GM21825 (cell line): ENCODE measurements at regions not wholly inside any gene's neighbourhood (a gene's known extent, or its start where the extent isn't known, plus 50 kb on each side); places are given as distances from the start of the nearest gene placed in this dataset.

ENCODE experiments used
- ATAC-seq: cut with Tn5 transposase; IDR thresholded peaks from one replicate; pipeline ENCODE4 v1.9.1; 2021; ENCODE audit warnings: mild to moderate bottlenecking, moderate library complexity; ENCODE audit not compliant: unreplicated experiment

- ATAC-seq, result no peak
Observed at GRCh38 chr12:14252697-14253096, 112.8 kb upstream of the ATF7IP start.

DNA sequence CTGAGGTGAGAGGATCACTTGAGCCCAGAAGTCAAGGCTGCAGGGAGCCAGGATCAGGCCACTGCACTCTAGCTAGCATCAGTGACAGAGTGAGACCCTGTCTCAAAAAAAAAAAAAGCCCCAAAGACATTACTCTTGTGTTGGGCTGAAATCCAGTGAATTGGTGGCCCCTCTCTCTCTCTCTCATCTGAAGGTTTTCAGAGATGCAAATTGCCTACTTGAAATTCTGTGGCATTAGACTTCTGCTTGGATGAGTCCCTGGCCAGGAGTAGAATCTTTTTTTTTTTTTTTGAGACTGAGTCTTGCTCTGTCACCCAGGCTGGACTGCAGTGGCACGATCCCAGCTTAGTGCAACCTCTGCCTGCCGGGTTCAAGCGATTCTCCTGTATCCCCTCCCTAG, 112.0 kb upstream of the ATF7IP start:
- ATAC-seq, result no peak

DNA sequence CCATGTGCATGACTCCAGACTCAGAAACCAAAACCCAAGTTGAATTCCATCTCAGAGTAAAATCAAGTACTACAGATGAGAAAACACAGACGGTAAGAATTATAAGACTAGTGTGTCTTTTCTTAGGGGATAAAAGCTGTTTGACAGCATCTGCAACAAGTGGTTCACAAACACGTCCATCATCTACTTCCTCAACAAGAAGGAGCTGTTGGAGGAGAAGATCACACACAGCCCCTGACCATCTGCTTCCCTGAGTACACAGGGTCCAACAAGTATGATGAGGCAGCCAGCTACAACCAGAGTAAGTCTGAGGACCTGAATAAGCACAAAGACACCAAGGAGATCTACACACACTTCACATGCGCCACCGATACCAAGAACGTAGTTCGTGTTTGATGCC, 110.7 kb upstream of the ATF7IP start:
- no peak for ATAC-seq

GRCh38 chr12:14256121-14256520, 109.4 kb upstream of the ATF7IP start:
- no peak for ATAC-seq

DNA sequence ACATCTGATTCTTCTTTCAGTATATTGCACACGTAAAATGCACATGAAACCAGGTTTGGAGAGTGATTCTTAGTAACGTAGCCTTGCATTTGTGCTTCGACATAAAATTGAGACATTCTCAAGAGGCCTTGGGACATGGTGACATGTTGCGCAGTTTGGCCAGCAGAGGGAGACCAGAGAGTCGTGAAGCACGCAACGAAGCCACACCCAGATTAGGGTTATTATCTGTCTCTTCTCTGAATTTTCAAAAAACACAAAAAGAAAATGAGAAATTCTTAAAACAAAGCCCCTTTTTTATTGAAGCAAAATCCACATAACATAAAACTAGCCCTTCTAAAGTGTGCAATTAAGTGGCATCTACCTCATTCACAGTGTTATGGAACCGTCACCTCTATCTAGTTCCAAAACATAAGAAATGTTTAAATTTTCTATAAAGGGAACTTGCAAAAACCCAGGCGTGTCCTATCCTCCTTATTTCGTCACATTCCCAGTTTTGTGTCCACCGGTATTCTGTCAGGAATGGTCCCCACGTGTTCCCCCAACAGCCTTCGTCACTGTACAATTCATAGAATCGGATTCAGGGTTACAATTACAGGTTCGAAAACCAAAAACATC, 108.8 kb upstream of the ATF7IP start:
- ATAC-seq, result no peak

GRCh38 chr12:14257303-14257733, 108.2 kb upstream of the ATF7IP start:
- ATAC-seq, result no peak

GRCh38 chr12:14257734-14258574, 107.5 kb upstream of the ATF7IP start:
- ATAC-seq, result peak; percentile 61

GRCh38 chr12:14258575-14258940, 106.9 kb upstream of the ATF7IP start:
- no peak for ATAC-seq

GRCh38 chr12:14259481-14260010, 105.9 kb upstream of the ATF7IP start:
- no peak for ATAC-seq

- no peak for ATAC-seq
Observed at GRCh38 chr12:14260011-14260993, 105.2 kb upstream of the ATF7IP start.

DNA sequence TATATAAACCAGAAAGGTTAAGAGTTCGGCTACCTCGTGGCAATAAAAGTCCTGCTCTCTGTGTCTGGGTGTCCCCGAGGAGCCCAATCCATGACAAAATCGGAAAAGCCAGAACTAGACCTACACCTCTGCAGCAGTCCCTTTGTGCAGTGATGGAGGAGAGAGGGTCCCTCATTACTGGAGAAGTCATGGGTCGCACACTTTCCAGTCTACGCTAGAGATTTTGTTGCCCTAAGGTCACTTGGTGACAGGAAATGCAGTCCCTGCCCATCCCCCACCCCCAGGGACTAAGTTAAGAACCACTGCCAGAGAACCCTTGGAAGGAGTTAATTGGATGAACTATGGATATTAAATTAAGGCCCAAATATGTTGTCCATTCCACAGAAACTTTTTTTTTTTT, 104.4 kb upstream of the ATF7IP start:
- ATAC-seq, result no peak

DNA sequence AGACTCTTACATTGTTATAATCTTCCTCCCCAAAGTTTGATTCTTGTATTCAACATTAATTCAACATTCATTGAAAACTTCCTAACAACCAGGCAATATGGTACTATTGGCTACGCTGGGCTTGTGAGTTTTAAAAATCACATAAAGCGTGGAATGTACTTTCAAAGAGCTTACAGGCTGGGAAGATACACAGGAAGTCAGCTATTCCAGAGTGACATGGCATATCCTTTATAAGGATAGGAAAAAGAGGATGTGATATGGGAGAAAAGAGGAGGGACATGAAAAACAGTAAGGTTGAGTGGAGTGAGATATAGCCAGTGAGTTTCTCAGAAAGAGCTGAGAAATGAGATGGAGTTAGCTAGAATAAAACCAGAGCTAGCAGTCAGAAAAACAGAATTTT, 103.6 kb upstream of the ATF7IP start:
- ATAC-seq, result no peak

GRCh38 chr12:14262771-14263511, 102.5 kb upstream of the ATF7IP start:
- ATAC-seq, result no peak

GRCh38 chr12:14263742-14264141, 101.7 kb upstream of the ATF7IP start:
- ATAC-seq, result no peak

- ATAC-seq, result no peak
Observed at GRCh38 chr12:14264316-14264715, 101.2 kb upstream of the ATF7IP start.

- no peak for ATAC-seq
Observed at GRCh38 chr12:14264778-14265177, 100.7 kb upstream of the ATF7IP start.

DNA sequence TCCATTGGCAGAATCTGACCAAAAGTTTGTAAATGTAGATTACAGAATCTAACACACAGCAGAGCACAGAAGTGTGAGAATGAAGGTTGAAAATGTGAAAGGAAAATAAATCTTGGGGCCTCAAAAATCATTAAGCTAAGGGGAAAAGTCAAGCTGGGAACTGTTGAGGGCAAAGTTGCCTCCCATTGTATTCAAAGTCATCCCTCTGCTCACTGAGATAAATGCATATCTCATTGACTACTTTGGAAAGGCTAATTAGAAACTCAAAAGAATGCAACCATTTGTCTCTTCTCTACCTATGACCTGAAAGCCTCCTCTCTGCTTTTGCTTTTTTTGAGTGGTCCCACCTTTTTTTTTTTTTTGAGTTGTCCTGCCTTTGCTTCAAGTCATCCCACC, 97.4 kb upstream of the ATF7IP start:
- ATAC-seq, result no peak

DNA sequence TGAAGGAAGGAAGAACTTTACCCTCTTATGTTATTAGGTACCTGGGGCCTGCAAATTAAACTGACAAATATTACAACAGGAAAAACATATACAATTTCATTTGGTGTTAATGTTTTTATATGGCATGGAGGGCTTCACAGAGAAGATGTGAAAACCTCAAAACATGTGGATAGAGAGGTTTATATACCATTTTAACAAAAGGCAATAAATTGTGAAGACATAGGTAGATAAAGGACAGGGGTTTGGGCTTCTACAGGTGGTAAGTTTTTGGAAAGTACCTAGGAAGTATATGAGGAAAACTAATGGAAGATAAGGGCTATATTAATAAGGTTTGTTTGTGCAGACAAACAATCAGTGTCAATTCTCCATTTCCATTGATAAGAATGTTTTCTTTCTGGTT, 95.1 kb upstream of the ATF7IP start:
- ATAC-seq, result no peak

DNA sequence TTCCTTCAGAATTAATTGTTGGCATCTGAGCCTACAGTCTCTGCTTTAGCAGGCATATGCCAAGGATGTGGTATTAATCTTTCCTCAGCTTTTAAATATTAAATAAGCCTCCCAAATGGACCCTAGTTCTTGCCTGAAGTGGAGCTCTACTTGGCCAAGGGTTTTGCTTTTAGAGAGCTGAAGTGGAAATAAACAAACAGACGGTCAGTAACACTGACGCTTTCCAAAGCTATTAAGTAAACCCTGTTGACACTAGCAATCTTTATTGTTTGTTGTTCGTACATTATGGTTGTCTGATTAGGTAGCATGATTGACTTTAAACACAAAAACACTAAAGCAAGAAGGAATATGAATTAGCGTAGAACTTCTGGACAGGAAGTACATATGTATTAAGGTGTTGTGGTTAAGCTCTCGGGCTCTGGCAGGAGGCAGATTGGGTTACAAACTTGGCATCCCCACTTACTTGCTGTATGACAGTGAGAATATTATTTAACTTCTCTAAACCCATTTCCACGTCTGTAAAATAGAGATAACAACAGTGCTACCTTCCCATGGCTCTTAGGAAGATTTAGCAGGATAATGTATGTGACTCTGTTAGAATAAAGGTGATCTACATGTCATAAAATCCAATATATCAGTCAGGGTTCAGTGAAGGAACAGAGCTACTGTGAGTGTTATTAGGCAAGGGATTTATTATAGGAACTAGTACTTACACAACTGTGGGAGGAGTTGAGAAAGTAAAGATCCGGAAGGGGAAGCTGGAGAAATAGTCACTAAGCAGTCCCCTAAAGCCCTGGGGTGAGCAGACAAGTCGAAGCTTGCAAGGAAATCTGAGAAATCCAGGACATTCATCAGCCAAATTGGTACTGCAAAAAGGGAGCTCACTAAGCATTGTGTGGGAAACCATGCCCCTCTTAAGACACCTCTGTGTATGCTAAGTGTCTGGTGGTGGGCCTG, 92.2 kb upstream of the ATF7IP start:
- no peak for ATAC-seq
